Smooth muscle cell (in vitro differentiated cells): ENCODE measurements at regions not wholly inside any gene's neighbourhood (a gene's known extent, or its start where the extent isn't known, plus 50 kb on each side); places are given as distances from the start of the nearest gene placed in this dataset.

Experiments
- DNase-seq: peaks from one replicate; lab custom pipeline; 2025; ENCODE audit not compliant: unreplicated experiment; lab: John Stamatoyannopoulos, UW
- H2AFZ ChIP-seq: fragments of 200-600 bp; sonication (generic); 2 replicates; pipeline ENCODE4 v1.6.0; 2016; ENCODE audit warnings: antibody characterized with exemption, low read depth, mild to moderate bottlenecking
- H3F3A ChIP-seq: fragments of 200-600 bp; sonication (generic); 2 replicates; pipeline ENCODE4 v1.6.0; 2017; ENCODE audit warnings: antibody characterized with exemption, low read depth
- H3K27ac ChIP-seq: fragments of 200-600 bp; sonication (generic); 2 replicates; pipeline ENCODE4 v1.5.1; 2016; ENCODE audit warnings: low read depth, mild to moderate bottlenecking
- H3K27me3 ChIP-seq: fragments of 200-600 bp; sonication (generic); 2 replicates; pipeline ENCODE4 v1.6.1; 2016; ENCODE audit warnings: low read depth, mild to moderate bottlenecking
- H3K36me3 ChIP-seq: fragments of 200-600 bp; sonication (generic); 2 replicates; pipeline ENCODE4 v1.5.1; 2016; ENCODE audit warnings: low read depth
- H3K4me1 ChIP-seq: fragments of 200-600 bp; sonication (generic); 2 replicates; pipeline ENCODE4 v1.5.1; 2016; ENCODE audit warnings: low read depth
- H3K4me2 ChIP-seq: fragments of 200-600 bp; sonication (generic); 2 replicates; pipeline ENCODE4 v1.6.0; 2016; ENCODE audit warnings: mild to moderate bottlenecking
- H3K4me3 ChIP-seq: fragments of 200-600 bp; sonication (generic); 2 replicates; pipeline ENCODE4 v1.5.1; 2016; ENCODE audit warnings: mild to moderate bottlenecking
- H3K79me2 ChIP-seq: fragments of 200-600 bp; sonication (generic); 2 replicates; pipeline ENCODE4 v1.6.0; 2016; ENCODE audit warnings: low read depth, mild to moderate bottlenecking
- H3K9ac ChIP-seq: fragments of 200-600 bp; sonication (generic); 2 replicates; pipeline ENCODE4 v1.6.0; 2016; ENCODE audit warnings: low read depth
- H3K9me3 ChIP-seq: fragments of 200-600 bp; sonication (generic); replicated peaks from 2 replicates; pipeline ENCODE4 v1.5.1; 2016; ENCODE audit warnings: low read depth
- H4K20me1 ChIP-seq: fragments of 200-600 bp; sonication (generic); 2 replicates; pipeline ENCODE4 v1.6.0; 2016; ENCODE audit warnings: low read depth
- CTCF ChIP-seq: fragments of 200-600 bp; sonication (generic); IDR thresholded peaks from 2 replicates; pipeline ENCODE4 v1.5.1; 2017; ENCODE audit warnings: borderline replicate concordance, mild to moderate bottlenecking, antibody characterized with exemption; ENCODE audit not compliant: insufficient read depth, poor library complexity, severe bottlenecking
- WGBS: methylation state at CpG from one replicate; pipeline ENCODE4 v1.1.7; 2016; ENCODE audit warnings: low lambda C conversion rate; 5-methylcytosine and 5-hydroxymethylcytosine counted together

DNA sequence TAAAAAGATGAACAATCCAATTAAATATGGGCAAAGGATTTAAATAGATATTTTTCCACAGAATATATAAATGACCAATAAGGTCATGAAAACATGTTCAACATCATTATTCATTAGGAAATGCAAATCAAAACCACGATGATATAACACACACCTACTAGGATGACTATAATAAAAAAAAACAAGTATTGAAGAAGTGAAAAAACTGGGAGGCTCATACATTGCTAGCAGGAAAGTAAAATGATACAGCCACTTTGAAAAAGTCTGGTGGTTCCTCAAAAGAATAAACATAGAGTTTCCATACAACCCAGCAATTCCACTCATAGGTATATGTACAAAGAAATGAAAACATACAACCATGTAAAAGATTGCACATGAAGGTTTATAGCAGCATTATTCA lies 75.7 kb upstream of the RAB4A start:
- Histone ChIP-seq H3K9ac (no peak overlapping the region), H3K27ac (no peak overlapping the region), H3K9me3 (no peaks in the 10 kb centered on the region), H3K36me3 (no peaks in the 10 kb centered on the region), H3F3A (peaks cover 14% of the 10 kb centered on the region), H3K27me3 (no peaks in the 10 kb centered on the region), H2AFZ (no peak overlapping the region), H4K20me1 (no peaks in the 10 kb centered on the region), H3K4me3 (no peak overlapping the region), H3K4me1 (peaks cover 10% of the 10 kb centered on the region), H3K79me2 (no peaks in the 10 kb centered on the region), H3K4me2 (no peak overlapping the region)
- WGBS: 97% methylated on average over 1 of the region's 1 CpG
- no peak for DNase-seq
- no peak for TF ChIP-seq CTCF

GRCh38 chr1:229196404-229197264 lies 74.3 kb upstream of the RAB4A start:
- TF ChIP-seq CTCF: no peak
- Histone ChIP-seq H3K9me3 (no peaks in the 10 kb centered on the region), H3K4me2 (peak overlapping the region; percentile 66), H4K20me1 (no peaks in the 10 kb centered on the region), H3K27ac (peak overlapping the region; percentile 93), H3F3A (peaks cover 14% of the 10 kb centered on the region), H3K4me1 (peaks cover 10% of the 10 kb centered on the region), H3K36me3 (no peaks in the 10 kb centered on the region), H3K27me3 (no peaks in the 10 kb centered on the region), H2AFZ (no peak overlapping the region), H3K4me3 (no peak overlapping the region), H3K79me2 (no peaks in the 10 kb centered on the region), H3K9ac (peak overlapping the region; percentile 62)
- DNase-seq: no peak
- 80% methylated on average over 6 of the region's 6 CpGs for WGBS

- peaks cover 14% of the 10 kb centered on the region for H3F3A ChIP-seq
- H3K79me2 ChIP-seq: no peaks in the 10 kb centered on the region
- peak overlapping the region; percentile 22 for H2AFZ ChIP-seq
- no peaks in the 10 kb centered on the region for H3K27me3 ChIP-seq
- DNase-seq: no peak
- 68% methylated on average over 5 of the region's 5 CpGs for WGBS
- H3K36me3 ChIP-seq: no peaks in the 10 kb centered on the region
- no peak overlapping the region for H3K4me3 ChIP-seq
- peak overlapping the region; percentile 62 for H3K9ac ChIP-seq
- peak overlapping the region; percentile 93 for H3K27ac ChIP-seq
- TF ChIP-seq CTCF: no peak
- H3K4me2 ChIP-seq: peak overlapping the region; percentile 66
- H3K4me1 ChIP-seq: peaks cover 10% of the 10 kb centered on the region
- H4K20me1 ChIP-seq: no peaks in the 10 kb centered on the region
- H3K9me3 ChIP-seq: no peaks in the 10 kb centered on the region
Observed at GRCh38 chr1:229197265-229197585, 73.7 kb upstream of the RAB4A start.
